ENCODE measurements at regions not wholly inside any gene's neighbourhood (a gene's known extent, or its start where the extent isn't known, plus 50 kb on each side); places are given as distances from the start of the nearest gene placed in this dataset.

DNA sequence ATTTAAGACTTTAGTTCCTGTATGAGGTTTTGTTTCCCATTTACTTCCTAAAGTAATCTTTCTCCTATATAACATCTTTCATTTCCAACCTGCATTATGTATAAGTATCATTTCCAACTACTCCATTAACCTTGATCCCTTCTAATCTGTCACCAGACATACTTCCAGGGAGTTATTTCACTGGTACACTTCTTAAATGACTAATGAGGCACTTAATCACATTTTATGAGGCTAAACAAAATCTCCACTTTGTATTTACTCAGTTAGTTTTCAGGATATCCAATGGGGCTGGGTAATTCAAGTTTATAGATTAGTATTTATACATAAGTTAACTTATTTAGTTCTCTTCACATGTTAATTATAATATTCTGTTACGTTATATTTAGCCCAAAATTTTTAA is 634.7 kb downstream of the PCDH17 start:
- Histone ChIP-seq H3K27me3 (replicated peaks; ENCODE audit: insufficient read depth) (no peaks in the 10 kb centered on the region), H3K4me1 (ENCODE audit: control insufficient read depth in 1 of 2, low read depth in 2 of 2) (no peaks in the 10 kb centered on the region), H3K27ac (no peak overlapping the region), H3K9me3 (no peaks in the 10 kb centered on the region), H3K4me3 (no peak overlapping the region), H3K36me3 (no peaks in the 10 kb centered on the region)
- ATAC-seq (ENCODE audit: insufficient number of reproducible peaks, low FRiP score, low read depth) (no peak), DNase-seq (ENCODE audit: low spot score) (no peak)
- TF ChIP-seq, protein P1, sequence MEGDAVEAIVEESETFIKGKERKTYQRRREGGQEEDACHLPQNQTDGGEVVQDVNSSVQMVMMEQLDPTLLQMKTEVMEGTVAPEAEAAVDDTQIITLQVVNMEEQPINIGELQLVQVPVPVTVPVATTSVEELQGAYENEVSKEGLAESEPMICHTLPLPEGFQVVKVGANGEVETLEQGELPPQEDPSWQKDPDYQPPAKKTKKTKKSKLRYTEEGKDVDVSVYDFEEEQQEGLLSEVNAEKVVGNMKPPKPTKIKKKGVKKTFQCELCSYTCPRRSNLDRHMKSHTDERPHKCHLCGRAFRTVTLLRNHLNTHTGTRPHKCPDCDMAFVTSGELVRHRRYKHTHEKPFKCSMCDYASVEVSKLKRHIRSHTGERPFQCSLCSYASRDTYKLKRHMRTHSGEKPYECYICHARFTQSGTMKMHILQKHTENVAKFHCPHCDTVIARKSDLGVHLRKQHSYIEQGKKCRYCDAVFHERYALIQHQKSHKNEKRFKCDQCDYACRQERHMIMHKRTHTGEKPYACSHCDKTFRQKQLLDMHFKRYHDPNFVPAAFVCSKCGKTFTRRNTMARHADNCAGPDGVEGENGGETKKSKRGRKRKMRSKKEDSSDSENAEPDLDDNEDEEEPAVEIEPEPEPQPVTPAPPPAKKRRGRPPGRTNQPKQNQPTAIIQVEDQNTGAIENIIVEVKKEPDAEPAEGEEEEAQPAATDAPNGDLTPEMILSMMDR (IDR thresholded peaks at IDR 0.05) = no peak

DNA sequence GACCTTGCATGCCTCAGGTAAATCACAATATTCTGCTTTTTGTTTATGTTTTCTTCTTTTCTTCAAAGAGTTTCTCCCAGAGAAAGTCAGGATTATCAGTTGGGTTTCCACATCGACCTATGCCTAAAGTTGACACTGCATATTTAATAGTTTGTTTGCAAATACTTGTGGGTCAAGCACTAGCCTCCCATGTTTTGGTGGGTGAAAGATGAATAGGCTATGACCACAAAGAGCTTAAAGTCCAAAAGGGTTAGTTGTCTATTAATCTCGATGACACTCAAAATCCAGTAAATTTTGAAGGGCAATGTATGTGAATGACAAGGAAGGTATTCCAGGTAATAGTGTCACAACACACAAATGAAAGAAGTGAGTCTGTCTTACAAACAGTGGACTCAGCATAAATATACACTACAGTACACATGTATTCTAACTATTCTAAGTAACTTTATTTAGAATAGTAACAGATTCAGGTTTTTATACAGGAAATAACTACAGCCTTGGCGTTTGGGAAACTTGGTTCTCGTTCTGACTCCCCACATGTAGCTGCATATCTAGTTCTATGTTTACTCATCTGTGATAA is 667.1 kb downstream of the PCDH17 start:
- TF ChIP-seq, protein P1 (IDR thresholded peaks at IDR 0.05) = no peak
- H3K9me3 ChIP-seq = no peaks in the 10 kb centered on the region
- no peak overlapping the region for H3K4me3 ChIP-seq
- DNase-seq (ENCODE audit: low spot score) (no peak), ATAC-seq (ENCODE audit: insufficient number of reproducible peaks, low FRiP score, low read depth) (no peak)
- no peaks in the 10 kb centered on the region for H3K4me1 ChIP-seq (ENCODE audit: control insufficient read depth in 1 of 2, low read depth in 2 of 2)
- H3K27ac ChIP-seq = no peak overlapping the region
- no peaks in the 10 kb centered on the region for H3K27me3 ChIP-seq (replicated peaks; ENCODE audit: insufficient read depth)
- no peaks in the 10 kb centered on the region for H3K36me3 ChIP-seq

DNA sequence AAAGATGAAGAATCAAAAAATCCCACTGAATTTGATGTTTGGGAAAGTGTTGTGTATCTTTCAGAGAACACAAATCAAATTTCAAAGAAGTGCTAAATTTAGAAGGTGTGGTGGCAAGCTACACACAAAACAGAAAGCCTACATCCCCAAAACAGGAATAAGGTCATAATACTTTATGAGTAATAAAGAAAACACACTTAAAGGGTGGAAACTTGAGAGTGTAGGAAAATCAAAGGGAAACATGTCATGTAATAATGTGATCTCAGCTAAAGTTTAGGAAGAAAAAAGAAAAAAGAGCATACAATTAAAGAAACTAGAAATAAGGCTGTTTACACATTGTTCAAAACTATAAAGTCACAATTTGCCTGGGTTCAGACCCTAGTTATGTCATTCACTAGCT is 668.7 kb downstream of the PCDH17 start:
- Histone ChIP-seq H3K27ac (no peak overlapping the region), H3K36me3 (no peaks in the 10 kb centered on the region), H3K4me3 (no peak overlapping the region), H3K4me1 (ENCODE audit: control insufficient read depth in 1 of 2, low read depth in 2 of 2) (no peaks in the 10 kb centered on the region), H3K27me3 (replicated peaks; ENCODE audit: insufficient read depth) (no peaks in the 10 kb centered on the region), H3K9me3 (no peaks in the 10 kb centered on the region)
- DNase-seq (ENCODE audit: low spot score) = no peak
- no peak for ATAC-seq (ENCODE audit: insufficient number of reproducible peaks, low FRiP score, low read depth)
- TF ChIP-seq, protein P1 (IDR thresholded peaks at IDR 0.05) = no peak

DNA sequence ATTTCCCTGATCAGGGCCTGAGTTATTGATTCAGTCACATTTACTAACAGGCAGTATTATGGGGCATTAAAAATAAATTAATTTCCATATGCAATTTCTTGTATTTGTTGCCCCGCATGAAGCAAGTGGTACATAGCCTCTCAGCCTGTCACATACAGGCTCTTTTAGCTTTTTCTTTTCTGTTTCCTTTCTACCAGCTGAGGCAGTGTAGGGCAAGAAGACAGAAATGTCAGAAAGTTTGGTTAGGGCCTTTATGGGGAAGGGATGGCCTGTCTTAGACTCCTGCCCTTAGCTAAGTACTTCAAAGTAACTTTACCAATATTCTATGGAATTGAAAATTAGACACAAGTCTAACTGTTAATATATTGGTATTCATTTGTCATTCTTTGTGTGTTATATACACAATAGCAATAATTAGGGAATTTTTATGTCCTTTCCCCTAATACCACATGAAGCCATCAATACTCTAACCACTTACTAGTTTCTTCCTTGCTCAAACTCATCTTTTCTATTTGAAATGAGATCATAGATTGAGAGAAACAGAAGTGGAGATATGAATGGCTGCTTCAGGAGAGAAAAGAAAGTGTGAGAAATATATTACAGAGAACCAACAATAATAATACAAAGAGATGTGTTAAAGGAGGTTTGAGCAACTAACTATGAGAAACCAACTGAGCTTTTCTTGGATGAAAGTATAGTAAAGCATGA is 669.6 kb downstream of the PCDH17 start:
- Histone ChIP-seq H3K9me3 (no peaks in the 10 kb centered on the region), H3K4me3 (no peak overlapping the region), H3K4me1 (ENCODE audit: control insufficient read depth in 1 of 2, low read depth in 2 of 2) (no peaks in the 10 kb centered on the region), H3K27me3 (replicated peaks; ENCODE audit: insufficient read depth) (no peaks in the 10 kb centered on the region), H3K27ac (no peak overlapping the region), H3K36me3 (no peaks in the 10 kb centered on the region)
- ATAC-seq (ENCODE audit: insufficient number of reproducible peaks, low FRiP score, low read depth) (no peak), DNase-seq (ENCODE audit: low spot score) (no peak)
- TF ChIP-seq, protein P1 (IDR thresholded peaks at IDR 0.05) = no peak

DNA sequence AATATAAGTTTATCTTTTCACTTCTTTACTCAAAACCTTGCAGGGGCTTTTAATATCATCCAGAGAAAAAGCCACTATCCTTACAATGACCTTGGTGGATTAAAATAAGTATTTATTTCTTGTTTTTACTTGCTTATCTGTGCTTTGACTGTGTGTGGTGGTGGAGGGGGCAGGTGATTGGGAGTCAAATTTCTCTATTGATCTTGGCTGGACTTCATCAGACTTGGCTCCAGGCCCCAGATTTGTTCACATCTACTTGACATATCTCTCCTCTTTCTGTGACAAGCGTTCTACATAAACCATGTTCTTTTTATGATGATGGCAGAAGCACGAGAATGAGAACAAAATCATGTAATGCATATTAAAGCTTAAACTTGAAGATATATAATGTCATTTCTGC is 670.8 kb downstream of the PCDH17 start:
- Histone ChIP-seq H3K4me1 (ENCODE audit: control insufficient read depth in 1 of 2, low read depth in 2 of 2) (no peaks in the 10 kb centered on the region), H3K27ac (no peak overlapping the region), H3K36me3 (no peaks in the 10 kb centered on the region), H3K4me3 (no peak overlapping the region), H3K27me3 (replicated peaks; ENCODE audit: insufficient read depth) (no peaks in the 10 kb centered on the region), H3K9me3 (no peaks in the 10 kb centered on the region)
- DNase-seq (ENCODE audit: low spot score) = no peak
- no peak for ATAC-seq (ENCODE audit: insufficient number of reproducible peaks, low FRiP score, low read depth)
- TF ChIP-seq, protein P1 (IDR thresholded peaks at IDR 0.05) = no peak

All from thoracic aorta (tissue), 2 donors.